GM18505 (cell line): ENCODE measurements at regions not wholly inside any gene's neighbourhood (a gene's known extent, or its start where the extent isn't known, plus 50 kb on each side); places are given as distances from the start of the nearest gene placed in this dataset.

Source experiments
- ATAC-seq: cut with Tn5 transposase; IDR thresholded peaks from one replicate; pipeline ENCODE4 v1.9.1; 2021; ENCODE audit not compliant: unreplicated experiment
- POLR2A ChIP-seq: IDR thresholded peaks from 4 replicates; pipeline ENCODE4 v1.6.1; 2011; ENCODE audit warnings: borderline replicate concordance; ENCODE audit not compliant: insufficient read depth, insufficient read length; ENCODE audit errors: extremely low read depth

DNA sequence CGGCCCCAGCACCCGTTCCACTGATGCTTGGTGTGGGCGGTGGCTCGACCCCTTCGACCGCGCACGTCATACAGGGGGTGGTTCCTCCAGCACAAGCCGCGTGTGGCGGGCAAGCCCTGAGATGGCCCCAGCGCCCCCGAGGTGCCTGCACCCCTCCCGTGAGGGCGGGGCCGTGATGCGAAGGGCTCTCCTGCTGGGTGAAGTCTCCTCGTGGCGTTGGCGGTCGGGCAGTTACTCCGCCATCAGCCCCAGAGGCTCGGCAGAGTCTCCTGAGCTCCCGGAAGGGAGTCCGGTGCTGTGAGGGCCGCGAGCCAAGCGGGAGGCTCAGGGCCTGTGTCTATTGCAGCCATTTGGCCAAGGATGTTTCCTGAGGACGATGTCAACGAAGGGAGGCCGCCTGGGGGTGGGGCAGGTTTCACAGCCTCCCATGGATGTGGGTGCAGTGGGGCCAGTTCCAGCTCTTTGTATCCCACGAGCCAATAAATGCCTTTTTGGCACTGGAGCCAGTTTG is 78.1 kb upstream of the GALNT9 start:
- no peak for TF ChIP-seq POLR2A
- no peak for ATAC-seq

DNA sequence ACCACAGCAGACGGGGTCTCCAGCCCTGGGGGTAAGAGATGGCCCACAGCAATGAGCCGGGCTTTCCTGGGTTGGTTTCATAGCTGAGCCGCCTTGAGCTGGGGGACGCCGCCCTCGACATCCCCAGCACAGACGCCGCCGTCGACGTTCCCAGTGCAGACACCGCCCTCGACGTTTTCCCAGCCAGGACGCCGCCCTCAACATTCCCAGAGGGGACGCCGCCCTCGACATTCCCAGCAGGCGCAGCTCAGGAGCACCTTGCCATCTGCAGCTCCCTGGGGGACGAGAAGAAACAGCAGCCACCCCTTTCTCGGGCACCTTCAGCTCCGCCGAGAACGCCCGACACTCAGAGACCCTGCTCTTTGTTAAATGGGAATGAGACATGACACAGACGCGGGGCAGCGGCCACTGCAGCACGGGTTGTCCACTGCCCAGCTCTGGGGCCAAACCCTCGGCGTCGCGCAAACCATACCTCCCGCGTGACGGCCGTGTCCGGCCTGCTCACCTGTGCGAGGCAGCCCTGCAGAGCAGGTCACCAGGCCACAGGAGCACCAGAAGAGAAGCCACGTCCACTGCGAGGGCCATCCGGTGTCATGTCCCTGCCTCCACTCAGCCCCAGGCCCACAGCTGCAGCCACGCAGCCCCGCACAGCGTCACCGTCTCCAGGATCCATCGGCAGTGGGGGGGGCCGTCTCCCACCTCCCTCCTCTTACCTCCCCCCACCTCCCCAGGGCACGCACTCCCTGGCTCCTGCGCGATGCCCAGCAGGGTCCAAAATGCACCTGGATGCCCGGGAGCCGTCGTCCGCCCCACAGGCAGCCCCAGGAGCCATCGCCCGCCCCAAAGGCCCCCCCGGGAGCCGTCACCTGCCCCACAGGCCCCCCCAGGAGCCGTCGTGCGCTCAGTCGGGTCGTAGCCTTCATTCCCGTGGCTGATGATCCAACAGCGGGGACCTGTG is 77.4 kb upstream of the GALNT9 start:
- TF ChIP-seq POLR2A, result no peak
- no peak for ATAC-seq

DNA sequence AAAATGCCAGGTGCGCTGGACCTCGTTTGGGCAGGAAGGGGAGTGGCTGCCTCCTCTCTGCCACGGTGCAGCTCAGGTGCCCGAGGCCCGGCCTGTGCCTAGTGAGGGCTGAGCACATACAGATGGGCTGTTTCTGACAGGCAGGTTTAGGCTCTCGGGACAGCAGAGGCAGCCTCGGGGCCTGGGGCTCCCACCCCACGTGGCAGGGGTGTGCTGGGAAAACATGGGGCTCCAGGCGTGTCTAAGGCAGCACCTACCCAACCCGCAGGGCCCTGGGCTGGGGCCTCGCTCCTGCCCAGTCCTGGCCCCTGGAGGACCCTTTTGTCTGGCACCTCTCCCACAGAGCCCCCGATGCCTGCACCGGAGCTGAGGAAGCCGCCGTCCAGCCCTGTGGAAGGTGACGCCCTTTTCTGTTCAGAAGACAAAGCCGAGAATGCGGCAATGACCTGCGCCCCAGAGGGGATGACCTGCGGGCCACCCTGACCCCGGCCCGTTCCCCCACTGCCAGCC is 76.4 kb upstream of the GALNT9 start:
- TF ChIP-seq POLR2A, result no peak

DNA sequence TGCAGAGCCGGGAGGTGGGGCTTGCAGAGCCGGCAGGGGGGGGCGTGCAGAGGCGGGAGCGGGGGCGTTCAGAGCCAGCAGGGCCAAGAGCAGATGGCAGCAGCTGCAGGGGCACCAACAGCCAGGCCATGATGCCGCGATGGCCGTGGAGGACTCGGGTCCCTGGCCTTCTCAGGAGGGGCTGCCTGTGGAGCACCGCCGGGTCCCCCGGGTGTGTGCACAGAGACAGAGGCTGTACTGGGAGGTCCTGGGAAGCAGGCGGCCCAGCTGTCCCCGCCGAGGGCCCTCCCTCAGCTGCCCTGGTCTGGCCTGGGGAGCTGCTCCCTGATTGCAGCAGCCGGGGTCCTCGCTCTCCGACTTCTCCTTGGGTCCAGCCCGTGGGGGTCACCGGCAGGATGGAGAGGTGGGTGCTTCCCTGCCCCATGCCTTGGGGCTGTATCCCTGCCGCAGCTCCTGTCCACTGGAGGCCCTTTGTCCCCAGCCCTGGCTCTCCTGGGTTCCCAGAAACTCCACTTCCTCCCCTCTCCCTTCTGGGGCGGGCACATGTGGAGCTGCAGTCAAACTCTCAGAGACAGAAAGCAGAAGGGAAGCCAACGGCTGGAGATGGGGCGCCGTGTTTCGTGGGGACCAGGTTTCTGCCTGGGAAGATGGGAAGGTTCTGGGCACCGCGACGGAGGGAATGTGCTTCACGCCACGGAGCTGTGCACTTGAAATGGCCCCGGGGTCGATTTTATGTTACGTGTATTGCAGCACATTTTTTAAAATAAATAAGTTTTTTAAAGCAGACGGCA is 75.8 kb upstream of the GALNT9 start:
- TF ChIP-seq POLR2A, result no peak
- ATAC-seq, result no peak

More for the DNA sequence above, 76.4 kb upstream of the GALNT9 start:
- no peak for ATAC-seq

DNA sequence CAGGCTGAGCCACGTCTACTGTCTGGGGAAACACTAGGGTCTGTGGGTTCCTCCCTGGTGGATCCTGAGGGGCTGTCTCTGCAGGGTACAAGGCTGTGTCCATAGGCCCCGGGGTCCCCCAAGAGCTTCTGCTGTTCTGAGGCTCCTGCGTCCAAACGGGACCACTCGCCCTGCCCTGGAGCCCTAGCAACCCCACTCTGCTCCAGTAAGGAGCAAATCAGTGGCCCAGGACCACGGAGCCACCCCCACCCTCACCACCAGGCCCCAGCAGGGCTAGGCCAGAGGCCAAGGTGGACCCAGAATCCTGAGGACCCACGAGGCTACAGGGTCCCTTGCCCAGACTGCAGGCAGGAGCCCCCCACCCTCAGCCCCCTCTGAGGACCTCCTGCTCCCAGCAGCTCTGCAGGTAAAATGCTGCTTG is 75.1 kb upstream of the GALNT9 start:
- ATAC-seq, result no peak
- TF ChIP-seq POLR2A, result no peak

DNA sequence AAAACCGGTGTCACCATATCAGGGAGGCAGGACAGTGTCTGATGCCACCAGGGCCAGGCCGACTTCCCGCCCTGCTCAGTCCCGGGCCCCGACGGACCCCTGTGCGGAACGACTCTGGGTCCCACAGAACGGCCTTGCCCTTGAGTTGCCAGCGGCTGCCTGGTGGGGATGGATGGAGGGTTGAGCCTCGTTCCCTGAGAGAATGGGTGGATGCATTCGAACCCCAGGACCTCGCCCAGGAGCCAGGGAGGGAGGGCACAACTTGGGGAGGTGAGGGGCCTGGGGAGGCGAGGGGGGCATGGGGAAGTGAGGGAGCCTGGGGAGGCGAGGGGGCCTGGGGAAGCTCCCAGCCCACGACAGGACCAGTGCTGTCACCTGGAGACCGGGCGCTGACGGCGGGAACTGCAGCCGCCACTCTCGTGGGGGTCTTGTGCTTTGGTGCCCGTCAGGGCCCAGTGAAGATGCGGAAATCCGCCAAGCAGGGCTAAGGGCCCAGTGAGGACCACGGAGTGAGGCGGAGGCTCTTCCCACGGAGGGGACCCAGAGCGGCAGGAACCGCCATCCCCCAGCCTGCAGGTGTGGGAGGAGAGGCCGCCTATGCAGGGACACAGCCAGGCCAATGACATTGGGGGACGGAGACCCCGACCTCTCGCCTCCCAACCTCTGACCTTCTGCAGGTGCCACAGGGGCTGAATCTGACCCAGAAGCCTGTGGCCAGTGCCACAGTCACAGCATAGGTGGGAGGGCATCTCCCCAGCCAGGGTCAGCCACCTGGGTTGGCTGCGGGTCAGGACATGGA is 74.4 kb upstream of the GALNT9 start:
- no peak for ATAC-seq
- TF ChIP-seq POLR2A, result no peak

DNA sequence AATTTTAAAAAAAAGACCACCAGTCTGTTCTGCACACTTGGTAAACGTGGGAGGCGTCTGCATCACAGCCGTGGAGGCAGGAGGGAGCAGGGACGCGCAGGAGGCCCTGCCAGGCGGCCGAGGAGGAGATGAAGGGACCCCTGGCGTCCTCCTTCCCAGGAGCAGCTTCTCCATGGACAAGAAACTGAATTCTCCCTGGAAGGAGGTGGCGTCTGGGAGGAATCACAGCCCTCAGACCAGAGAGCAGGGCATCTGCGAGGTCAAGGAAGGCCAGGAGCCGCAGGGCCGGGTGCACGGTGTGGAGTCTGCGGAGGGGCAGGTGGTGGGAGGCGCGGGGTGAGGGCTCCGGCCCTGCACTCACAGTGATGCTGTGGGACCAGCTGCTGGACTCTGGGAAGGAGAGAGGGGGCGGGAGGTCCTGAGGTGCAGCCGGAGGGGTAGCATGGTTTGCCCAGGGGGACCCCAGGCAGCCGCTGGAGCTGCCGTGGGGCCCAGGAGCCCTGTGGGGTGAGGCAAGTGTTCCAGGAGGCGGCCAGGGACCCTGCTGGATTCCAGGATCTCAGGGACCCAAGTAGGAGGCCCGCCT is 73.5 kb upstream of the GALNT9 start:
- no peak for TF ChIP-seq POLR2A
- ATAC-seq, result no peak

DNA sequence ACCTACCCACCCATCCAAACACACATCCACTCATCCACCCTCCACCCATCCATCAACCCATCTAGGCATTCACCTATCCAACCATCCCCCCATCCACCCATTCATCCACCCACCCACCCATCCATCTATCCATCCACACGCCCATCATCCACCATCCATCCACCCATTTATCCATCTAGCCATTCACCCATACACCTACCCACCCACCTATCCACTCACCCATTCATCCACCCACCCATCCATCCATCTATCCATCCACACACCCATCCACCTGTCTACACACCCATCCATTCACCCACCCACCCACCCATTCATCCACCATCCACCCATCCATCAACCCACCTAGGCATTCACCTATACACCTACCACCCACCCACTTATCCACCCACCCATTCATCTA is 72.6 kb upstream of the GALNT9 start:
- TF ChIP-seq POLR2A, result no peak
- no peak for ATAC-seq

DNA sequence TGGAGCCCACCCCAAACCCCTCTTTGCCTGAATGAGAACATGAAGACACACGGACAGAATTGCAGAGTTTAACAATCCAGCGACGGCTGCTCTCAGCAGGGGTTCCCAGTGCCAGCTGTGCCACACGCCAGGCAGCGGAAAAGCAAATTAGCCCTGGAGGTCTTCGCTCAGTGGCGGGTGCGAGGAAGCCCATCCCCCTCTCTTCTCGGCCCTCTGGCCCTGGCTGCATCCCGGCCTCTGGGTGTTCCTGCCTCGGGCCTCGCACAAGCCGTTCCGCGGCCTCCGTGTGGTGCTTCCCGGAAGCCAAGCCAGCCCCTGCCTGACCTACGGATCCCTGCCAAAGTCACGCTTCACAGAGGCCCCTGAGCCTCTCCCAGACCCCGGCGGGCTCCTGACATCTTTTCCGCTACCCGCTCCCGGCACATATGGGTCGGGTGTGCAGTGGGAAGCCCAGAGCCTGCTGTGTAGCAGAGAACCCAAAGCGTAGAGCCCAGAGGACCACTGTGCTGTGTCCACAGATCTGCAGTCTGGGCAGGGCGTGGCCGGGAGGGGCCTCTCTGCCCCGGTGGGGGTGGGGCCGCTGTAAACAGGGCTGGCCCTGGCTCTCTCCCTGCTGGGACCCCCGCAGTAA is 70.7 kb upstream of the GALNT9 start:
- no peak for ATAC-seq
- no peak for TF ChIP-seq POLR2A

DNA sequence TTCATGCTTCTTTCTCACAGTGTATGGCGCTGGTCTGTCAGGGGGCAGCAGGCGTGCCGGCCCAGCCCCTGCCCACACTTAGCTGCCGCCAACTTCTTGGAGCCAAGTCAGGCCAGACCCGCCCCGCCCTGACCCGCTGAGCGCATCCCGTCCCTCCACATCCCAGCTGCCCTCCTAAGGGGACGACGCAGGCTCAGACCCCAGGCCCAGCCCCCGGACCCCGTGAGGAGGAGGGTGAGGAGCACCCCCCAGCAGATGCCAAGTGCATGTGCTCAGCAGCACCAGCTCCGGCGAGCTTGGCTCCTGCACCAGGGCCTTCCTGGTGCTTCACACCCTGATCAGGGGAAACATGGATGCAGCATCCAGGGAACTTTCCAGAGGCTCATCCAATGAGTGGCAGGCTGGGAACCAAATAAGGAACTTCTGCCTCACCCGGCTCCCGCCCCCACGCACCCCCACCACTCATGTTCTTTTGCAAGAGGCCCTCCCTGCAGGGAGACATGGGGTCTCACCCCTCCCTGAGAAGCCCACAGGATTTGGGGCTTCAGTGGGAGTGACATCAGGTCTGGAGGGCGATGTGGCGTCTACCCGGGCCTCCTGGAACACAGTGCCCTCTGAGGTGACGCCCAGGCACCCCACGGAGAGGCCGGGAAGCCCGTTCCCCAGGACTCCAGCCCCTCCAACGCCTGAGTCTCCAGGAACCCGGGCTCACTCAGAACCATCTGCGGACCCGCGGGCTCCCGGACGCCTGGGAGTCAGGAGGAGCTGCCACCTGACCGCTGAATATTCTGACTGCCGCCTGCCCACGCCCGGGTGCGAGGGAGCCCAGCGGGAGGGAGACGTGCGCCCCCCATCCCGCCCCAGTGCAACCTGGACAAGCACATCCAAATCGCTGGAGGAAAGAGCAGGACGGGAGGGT is 70.0 kb upstream of the GALNT9 start:
- no peak for TF ChIP-seq POLR2A

DNA sequence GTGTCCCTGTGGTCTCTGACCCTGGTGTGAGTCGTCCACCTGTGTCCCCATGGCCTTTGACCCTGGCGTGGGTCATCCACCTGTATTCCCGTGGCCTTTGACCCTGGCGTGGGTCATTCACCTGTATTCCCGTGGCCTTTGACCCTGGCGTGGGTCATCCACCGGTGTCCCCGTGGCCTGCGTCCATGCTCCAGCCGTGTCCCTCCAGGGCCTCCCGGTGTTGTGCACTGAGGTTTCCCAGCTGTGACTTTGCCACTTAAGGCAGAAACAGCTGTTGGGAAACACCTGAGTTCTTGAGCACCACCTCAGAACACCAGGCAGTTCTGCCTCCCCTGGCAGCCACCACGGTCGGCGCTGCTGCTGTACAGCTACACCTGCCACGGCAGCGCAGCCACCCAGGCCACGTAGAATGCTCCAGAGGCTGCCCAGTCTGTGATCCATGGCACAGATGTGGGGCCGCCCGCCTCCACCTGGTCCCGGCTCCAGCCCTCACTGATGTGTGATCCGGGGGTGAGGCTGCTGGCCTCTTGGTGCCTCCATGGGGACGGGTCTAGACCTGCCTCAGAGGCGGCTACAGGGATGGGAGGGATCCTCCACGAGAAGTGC is 69.1 kb upstream of the GALNT9 start:
- TF ChIP-seq POLR2A, result no peak
- no peak for ATAC-seq

More for the DNA sequence above, 70.0 kb upstream of the GALNT9 start:
- no peak for ATAC-seq
